ENCODE measurements at regions not wholly inside any gene's neighbourhood (a gene's known extent, or its start where the extent isn't known, plus 50 kb on each side); places are given as distances from the start of the nearest gene placed in this dataset.

DNA sequence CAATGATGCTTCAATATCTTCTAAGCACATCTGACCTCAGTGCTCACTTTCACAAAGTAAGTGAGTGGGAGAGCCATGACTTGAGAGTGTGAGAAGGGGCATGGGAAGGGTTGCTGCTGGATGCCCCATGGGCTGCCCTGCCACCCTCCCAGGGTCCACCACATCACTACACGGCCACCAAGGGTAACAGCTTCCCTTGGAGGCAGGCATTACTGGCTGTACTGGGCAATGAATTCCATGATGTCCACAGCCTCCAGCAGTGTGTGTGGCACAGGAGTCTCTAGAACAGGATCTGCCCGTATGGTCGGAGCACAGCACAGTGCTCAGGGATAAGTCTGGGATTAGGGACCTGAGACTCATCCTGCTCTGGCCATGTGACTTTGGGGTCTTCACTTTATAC, 481.0 kb upstream of the MYT1L start:
- no peak for TF ChIP-seq POLR2A (IDR thresholded peaks at IDR 0.05)
- TF ChIP-seq, protein P1, sequence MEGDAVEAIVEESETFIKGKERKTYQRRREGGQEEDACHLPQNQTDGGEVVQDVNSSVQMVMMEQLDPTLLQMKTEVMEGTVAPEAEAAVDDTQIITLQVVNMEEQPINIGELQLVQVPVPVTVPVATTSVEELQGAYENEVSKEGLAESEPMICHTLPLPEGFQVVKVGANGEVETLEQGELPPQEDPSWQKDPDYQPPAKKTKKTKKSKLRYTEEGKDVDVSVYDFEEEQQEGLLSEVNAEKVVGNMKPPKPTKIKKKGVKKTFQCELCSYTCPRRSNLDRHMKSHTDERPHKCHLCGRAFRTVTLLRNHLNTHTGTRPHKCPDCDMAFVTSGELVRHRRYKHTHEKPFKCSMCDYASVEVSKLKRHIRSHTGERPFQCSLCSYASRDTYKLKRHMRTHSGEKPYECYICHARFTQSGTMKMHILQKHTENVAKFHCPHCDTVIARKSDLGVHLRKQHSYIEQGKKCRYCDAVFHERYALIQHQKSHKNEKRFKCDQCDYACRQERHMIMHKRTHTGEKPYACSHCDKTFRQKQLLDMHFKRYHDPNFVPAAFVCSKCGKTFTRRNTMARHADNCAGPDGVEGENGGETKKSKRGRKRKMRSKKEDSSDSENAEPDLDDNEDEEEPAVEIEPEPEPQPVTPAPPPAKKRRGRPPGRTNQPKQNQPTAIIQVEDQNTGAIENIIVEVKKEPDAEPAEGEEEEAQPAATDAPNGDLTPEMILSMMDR (IDR thresholded peaks at IDR 0.05) = no peak
